ENCODE measurements at regions not wholly inside any gene's neighbourhood (a gene's known extent, or its start where the extent isn't known, plus 50 kb on each side); places are given as distances from the start of the nearest gene placed in this dataset.

DNA sequence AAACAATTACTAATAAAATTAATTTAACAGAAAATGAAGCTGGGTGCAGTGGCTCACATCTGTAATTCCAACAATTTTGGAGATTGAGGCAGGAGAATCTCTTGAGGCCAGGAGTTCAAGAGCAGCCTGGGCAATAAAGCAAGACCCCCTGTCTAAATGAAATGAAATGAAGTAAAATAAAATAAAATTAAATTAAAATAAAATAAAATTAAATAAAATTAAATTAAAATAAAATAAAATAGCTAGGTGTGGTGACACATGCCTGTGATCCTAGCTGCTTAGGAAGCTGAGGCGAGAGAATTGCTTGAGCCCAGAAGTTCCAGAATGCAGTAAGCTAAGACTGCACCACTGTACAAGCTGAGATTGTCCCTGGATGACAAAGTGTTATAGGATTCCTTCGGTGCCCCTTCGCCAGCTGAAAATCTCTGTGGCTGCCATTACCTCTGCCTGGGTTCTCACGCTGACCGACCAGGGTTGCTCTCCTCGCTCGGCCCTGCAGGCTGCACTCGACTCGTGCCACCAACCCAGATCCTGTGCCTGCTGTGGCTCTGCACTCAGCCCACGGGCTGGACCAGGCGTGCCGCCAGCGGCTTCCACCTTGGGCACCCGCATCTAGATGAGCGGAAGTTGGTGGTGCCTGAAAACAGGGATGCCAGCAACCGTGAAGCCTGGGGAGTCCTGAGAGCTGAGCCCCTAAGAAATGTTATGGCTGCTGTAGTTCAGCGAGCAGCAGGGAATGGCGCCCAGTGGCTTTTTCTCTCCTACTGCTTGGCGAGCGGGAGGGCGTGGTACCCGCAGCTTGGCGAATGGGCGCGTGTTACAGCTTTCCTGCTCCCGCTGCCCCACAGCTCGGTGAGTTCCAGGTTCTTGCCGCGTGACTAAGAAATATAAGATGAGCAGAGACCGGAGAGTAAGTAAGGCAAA is 539.2 kb upstream of the PCDH9 start:
- no peak for DNase-seq

DNA sequence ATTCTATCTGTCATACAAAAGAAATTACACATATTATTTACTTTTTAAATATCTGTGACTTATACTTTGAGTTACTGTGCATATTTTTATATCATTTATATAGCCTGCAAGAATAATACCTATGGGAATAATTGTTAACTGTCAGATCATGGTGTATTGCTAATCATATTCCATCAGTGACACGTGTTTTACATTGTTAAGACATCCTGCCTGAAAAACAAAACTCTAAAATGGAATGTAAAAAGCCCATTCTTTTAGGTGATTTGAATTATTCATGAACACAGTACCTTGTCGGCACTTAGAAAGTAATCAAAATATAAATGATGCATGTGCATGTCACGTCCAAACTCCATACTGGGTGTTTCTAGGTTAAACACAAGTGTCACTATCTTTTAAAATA is 533.8 kb upstream of the PCDH9 start:
- DNase-seq, result no peak

DNA sequence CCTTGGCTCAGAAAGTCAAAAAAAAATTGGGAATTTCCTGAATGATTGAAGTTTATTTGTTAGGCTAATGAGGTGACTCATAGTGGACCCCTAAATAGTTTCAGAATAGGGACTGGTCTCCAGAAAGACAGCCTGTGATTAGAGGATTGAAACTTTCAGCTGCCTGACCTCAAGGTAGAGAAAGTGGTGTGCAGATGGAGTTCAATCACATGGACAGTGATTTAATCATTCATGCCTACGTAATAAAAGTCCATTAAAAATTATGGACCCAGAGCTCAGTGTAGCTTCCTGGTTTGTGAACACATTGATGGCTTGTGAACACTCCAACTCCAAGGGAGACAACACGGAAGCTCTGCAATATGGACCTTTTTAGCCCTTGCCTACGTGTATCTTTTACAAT is 533.2 kb upstream of the PCDH9 start:
- DNase-seq, result peak; percentile 26

DNA sequence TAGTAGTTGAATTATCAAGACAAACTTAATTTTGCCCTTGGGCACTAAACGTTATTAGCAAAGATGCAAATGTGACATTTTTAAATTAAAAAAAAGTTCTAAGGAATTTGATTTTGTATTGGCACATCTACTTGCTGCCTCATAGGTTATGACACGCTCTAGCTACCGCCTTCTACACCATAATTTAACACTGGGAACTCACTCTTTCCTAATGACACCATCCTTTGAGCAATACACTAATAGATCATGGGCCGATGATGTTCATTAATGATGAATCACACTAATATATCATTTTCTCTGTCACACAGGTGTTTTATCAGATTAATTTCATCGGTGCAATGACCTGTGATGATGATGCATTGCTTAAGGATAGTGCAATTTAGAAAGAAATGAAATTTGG is 528.8 kb upstream of the PCDH9 start:
- no peak for DNase-seq

DNA sequence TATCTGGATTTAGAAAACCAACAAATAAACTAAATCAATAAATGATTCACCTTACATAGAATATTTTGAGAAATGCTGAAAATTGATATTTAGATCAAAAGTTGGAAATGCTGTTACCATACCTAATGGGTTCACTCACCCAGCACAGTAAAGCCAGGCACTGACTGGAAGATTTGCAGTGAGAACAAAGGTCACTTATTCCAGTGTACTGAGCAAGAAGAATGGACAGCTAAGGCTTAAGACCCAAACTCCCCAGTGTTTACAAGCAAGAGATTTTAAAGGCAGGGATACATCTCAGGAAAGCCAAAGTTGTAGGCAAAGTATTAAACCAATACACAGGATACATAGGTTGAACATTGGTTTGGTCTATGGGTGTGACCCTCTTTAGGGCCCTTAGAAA is 523.9 kb upstream of the PCDH9 start:
- peak; percentile 42 for DNase-seq

DNA sequence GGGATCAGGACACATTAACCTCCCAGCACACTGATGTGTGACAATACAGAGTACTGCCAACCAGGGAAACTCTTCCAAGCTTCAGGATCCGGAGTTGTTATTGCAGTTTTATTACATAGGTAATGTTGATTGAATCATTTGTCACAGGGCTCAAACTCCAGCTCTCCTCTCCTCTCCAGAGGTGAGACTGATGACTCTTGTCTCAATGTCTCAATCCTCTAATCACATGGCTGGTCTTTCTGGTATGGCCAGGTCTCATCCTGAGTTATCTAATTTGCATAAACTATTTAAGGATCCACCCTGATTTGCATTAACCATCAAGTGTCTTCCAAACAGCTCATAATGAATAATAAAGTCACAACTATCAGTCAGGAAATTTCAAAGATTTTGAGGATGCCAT is 522.6 kb upstream of the PCDH9 start:
- DNase-seq, result no peak

DNA sequence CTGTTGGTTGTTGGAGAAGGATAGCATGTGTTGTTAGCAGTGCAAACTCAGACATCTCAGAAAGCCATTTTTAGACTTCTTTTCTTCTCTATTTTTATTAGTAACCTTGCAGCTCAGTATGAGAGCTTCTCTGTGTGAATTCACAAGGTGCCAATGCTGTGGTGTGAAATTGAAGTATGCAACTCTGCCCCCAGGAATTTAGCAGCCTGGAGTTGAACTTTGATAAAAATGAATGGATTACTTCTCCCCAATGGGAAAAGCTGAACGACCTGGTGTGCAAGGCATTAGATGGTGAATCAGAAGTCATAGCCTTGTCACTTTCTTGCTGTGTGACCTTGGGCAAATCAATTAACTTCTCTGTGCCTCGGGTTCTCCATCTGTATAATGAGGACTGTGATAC is 512.3 kb upstream of the PCDH9 start:
- no peak for DNase-seq

DNA sequence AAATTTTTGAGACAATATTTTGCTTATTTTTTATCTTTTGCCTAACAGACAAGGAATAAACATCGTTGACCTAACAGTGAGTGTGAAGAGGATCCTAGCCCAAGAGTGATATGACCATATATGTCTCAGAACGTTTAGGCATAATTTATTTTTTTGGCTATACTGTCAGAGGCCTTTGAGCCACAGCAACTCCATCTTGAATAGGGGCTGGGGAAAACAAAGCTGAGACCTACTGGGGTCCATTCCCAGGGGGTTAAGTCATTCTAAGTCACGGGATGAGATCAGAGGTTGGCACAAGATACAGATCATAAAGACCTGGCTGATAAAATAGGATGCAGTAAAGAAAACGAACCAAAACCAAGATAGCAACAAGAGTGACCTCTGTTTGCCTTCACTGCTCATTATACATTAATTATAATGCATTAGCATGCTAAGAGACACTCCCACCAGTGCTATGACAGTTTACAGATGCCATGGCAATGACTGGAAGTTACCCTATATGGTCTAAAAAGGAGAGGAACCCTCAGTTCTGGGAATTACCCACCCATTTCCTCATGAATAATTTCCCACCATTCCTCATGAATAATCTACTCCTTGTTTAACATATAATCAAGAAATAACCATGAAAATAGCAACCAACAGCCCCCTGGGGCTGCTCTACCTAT is 510.9 kb upstream of the PCDH9 start:
- DNase-seq, result no peak

DNA sequence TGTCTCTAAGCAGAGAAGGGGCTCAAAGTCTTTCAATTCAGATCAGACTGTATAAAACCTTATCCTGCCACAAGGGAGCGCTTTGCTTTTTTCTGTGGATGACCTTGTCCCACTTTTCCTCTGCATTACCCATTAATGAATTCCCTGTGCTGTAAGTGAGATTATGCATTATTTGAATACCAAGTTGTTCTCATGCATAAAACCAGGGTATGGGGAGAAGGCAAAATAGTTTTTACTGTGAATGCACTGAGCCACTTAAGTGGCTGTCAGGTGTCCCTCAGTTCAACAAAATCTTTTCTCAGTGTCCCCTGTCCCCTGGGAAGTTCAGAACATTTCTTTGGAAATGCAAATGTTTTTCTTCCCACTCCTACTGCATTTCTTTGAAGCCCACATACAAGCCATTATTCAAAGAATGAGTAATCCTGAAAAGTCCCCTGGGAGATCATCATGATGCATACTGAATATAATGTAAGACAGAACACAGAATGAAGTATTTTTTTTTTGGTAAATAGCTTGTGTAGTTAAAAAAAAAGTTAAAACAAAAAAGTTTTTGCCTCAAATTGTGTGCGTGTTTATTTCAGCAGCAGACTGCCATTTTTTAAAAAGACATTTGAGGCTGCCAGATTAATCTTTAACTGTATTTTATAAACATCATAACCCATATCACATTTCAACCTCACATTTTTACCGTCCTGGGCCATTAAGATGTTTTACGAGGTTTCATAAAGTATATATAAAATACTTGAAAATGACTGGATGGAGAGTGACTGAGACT is 506.7 kb upstream of the PCDH9 start:
- DNase-seq, result peak; percentile 23

DNA sequence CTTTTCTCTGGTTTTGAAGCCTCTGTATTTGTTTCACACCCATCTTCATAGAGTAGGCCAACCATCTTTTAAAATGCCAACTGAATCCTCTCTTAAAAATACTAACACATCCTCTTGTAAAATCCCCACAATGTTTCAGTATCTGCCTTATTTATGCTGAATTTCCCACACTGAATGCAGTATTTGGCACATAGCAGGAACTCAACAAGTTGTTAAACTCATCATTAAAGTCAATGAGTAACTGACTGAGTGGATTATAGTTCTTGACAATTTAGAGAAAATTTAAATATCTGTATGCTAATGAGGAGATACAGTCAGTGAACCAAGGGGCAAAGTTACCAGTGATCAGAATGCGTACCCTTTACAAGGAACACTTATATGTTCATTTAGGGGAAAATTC is 505.5 kb upstream of the PCDH9 start:
- DNase-seq, result no peak

DNA sequence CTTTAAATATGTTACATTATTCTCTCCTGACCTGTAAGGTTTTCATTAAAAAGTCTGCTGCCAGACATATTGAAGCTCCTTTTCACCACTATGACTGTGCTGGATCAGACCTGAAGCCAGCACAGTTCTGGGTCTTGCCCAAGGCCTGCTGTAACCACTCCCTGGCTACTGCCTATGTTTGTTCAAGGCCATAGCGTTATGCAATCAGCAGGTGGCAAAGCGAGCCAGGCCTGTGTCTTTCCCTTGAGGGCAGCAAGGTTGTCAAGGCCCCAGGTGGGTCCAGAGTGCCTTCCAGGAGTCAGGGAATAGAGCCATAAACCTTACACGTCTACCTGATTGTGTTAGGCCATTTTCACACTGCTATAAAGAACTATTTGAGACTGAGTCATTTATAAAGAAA is 496.8 kb upstream of the PCDH9 start:
- no peak for DNase-seq

DNA sequence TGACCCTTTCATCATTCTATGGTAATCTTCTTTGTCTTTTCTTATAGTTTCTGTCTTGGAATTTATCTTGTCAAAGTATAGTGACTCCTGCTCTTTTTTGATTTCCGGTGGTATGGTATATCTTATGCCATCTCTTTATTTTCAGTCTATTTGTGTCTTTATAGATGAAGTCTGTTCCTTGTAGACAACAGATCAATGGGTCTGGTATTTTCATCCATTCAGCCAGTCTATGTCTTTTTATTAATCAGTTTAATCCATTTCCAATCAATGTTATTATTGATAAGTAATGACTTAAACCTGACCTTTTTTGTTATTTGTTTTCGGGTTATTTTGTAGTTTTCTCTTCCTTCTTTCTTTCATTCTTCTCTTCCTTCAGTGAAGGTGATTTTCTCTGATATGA is 495.9 kb upstream of the PCDH9 start:
- DNase-seq, result no peak

DNA sequence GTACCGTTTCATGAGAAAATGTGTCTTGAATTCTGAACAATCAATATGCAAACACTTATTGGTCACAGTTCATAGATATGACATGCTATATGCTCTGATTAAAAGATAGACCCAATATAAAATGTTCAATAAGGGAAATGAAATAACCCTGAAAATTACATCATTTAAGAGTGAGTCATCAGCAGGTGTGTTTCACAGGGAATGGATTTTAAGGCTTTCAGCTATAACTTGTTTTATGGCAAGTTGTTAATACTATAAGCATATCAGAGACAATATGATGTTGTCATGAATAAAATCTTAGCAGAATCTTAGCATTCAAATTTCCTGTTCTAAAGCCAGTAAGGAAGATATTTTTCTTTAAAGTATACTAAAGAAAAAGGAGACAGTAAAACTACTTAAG is 483.4 kb upstream of the PCDH9 start:
- DNase-seq, result no peak

DNA sequence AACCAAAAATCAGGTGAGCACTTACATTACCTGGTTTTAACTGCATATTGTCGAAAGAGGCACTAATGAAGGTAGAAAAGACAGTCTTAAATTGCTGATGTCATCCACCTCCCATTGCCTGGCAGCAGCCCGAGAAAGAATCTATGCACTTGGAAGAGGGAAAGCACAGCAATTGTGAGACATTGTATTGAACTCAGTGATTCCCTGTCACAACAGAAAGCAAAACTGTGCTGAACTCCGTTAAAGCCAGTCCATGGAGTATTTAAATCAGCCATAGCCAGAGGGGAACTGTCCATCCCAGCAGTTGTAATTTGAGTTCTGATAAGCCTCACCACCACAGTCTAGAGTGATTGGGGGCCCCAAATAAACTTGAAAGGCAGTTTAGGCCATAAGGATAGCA is 466.6 kb upstream of the PCDH9 start:
- DNase-seq, result no peak

DNA sequence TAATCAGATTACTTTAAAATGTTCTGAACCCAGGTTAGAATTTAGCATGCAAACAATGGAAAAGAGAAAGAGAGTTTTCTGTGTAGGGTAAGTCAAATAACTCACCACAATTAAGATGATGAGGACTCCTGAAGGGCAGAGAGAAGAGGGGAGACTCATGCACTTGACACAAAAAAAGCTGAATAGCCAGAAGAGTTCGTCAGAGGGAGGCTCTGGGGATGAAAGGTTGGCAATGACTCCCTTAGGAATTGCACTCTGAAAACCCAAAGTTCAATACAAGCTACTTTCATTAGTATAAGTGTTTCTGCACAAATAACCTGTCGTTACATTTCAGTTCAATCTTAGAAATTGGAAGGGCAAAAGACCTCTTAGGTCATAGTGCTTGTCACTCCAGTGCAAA is 434.4 kb upstream of the PCDH9 start:
- DNase-seq, result no peak

DNA sequence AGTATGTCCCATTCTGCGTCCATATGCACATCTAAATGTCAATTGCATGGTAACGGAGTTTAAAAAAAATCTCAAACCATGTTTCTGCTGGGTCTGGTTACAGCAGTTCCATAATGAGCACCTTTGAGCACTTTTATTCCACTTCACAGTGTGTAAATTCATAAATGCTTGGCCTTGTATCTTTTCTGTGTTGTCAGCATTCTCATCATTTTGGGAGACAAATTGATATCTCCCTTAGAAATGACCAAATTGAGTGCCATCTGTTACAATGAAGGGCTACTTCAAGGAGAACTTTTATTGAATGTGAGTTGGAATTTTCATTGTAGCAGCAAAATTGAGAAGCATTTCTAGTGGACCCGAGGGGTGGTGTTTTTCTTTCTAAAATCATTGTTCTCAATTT is 432.9 kb upstream of the PCDH9 start:
- DNase-seq, result no peak

DNA sequence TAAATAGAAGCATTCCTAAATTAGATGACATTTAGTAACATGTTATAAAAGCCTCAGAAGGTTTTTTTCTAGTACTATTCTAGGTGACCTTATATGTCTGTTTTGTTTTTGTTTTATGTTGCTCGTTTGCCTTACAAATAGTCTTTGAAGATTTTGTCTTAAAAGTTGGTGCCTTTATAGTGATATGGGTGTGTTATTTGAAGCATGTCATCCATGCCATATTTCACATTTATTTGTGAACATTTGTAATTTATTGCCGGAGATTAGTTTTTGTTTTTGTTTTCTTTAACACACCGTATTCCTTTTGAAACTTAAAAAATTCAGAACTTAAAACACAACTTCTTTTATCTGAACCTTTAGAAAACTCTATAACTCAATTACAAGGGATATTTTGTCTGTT is 422.8 kb upstream of the PCDH9 start:
- DNase-seq, result no peak

DNA sequence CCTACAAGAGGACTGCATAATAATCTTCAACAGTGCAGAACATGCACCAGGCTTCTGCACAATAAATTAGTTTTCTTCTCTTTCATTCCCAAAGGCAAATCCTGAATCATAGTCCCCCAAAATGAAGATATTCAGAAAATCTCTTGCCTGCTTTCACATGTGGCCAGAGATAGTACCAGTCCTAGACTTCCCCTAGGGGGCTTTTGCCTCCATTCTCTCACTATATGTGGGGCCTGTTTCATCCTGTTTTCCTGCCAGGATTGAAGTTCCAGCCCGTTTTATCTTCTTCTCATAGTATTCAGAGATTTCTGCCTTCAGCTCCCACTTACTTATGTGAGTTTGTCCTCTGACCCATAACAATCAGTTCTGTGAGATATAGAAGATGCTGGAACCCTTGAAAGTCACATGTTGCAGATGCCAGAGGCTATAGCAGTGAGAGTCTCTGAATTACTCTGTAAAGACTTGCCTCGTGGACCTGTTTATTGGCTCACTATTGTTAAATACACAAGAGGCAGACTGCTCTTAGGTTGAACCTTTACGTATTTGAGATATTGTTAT is 421.9 kb upstream of the PCDH9 start:
- no peak for DNase-seq

DNA sequence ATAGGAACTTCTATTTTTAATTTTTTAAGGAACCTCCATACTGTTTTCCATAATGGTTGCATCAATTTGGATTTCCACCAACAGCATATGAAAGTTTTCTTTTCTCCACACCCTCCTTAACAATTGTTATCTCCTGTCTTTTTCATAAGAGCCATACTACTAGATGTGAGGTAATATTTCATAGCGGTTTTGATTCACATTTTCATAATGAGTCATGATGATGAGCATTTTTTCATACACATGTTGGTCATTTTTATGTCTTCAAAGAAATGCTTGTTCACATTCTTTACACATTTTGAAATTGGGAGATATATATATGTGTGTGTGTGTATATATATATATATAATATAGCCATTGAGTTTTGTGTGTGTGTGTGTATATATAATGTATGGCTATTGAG is 420.3 kb upstream of the PCDH9 start:
- no peak for DNase-seq

DNA sequence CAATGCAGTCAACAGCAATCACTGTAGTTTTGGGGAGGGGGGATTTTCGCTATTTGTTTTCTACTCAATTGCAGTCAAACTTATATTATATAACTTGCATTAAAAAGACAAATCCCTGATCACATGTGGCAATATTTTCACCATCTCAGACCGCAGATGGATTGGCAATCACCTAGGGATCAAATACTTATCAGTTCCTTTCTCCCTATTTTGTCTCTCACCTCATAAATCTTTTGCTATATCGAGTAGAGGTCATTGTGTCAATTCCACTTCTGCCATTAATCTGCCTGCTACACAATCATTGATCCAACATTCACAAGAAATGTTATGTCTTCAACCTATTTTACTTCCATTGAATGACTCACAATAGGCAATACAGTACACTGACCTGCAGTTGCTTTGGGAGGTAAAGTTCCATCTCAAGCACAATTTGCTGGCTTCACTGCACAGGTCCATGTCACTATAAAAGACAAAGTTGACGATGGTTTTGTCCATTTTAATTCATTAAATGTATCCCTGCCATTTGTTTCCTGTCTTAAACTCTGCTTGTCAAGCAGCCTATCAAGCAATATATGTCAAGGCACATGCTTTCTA is 415.8 kb upstream of the PCDH9 start:
- no peak for DNase-seq

DNA sequence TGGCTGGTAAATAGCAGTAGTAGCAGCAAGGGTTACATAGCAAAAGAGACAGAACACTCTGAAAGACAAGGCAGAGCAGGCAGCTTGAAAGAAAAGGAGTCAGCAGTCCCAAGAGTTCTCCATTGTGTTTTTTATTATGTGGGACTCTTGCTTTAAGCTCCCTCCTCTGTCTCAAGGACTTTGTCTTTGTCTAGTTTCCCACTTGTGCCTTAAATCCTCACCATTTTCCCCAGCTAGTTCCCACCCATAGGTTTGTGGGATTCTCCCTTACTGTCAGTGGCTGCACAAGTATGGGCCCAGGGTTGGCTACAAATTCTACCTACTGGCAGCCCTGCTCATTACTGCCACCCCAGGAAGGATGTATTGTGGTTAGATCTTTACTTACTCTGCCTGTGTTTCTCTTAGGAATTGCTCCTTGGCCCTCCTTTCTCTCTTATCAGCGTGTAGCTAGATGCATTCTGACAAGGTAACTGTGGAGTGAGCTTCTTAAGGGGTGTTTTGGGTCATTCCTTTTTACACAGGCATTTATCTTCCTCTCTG is 413.4 kb upstream of the PCDH9 start:
- no peak for DNase-seq

DNA sequence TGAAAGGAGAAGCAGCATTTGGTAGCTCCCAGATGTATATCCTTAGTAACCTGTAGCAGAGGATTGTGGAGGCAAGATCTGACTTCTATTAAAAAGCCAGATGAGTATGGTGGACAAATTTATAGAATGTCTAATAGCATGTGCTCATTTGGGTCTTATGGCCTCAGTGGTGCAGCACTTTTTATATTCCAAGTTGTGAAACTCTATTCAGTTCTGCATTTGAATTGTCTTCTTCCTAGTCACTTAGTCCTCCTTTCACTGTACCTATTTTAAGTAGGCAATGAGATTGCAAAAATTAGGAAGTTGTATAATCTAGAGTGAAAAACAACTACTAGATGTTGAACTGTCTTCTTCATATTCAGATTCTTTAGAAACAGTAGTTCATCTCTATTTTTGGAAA is 412.5 kb upstream of the PCDH9 start:
- DNase-seq, result no peak

DNA sequence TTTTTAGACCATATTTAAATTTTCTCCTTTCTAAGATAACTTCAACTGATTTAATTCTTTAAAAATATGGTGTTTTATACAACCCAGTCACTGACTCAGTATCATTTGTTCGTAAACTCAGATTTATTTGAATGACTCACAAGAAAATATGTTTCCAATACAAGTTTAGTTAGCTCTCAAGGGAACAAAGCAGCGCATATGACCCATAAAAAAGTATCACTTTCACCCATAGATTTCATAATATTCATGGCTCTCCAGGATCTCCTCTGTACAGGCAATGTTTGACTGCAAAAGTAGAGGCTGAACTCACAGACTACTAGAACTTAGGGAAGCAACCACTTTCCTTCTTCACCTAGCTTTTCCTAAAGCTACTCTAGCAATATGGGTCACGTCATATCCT is 405.6 kb upstream of the PCDH9 start:
- no peak for DNase-seq
